ENCODE measurements at regions not wholly inside any gene's neighbourhood (a gene's known extent, or its start where the extent isn't known, plus 50 kb on each side); places are given as distances from the start of the nearest gene placed in this dataset.

- H3K79me2 ChIP-seq (ENCODE audit: insufficient read depth) = no peaks in the 10 kb centered on the region
- 15 to 16% methylated on average over 3 of the region's 3 CpGs for WGBS, 2 experiments (ENCODE audit: low coverage in 1 of 2, low lambda C conversion rate in 2 of 2, missing lambda C conversion rate in 2 of 2)
- H3K9me2 ChIP-seq (ENCODE audit: insufficient read depth) = no peaks in the 10 kb centered on the region
- no peak overlapping the region for H3K4me2 ChIP-seq (ENCODE audit: unreplicated experiment)
- no peak overlapping the region for H3K4me3 ChIP-seq
- H3K27me3 ChIP-seq (replicated peaks; ENCODE audit: insufficient read depth) = no peaks in the 10 kb centered on the region
- no peaks in the 10 kb centered on the region for H4K20me1 ChIP-seq (ENCODE audit: insufficient read depth)
- no peak overlapping the region for H2AFZ ChIP-seq
- no peak overlapping the region for H3K27ac ChIP-seq
- H3K36me3 ChIP-seq (ENCODE audit: low read depth) = no peaks in the 10 kb centered on the region
- no peak for DNase-seq
- no peaks in the 10 kb centered on the region for H3F3A ChIP-seq (ENCODE audit: insufficient read depth)
- H3K9me3 ChIP-seq (ENCODE audit: low read depth) = no peaks in the 10 kb centered on the region
- no peak overlapping the region for H3K9ac ChIP-seq
- TF ChIP-seq EZH2 (IDR thresholded peaks at IDR 0.05; ENCODE audit: insufficient read depth, poor library complexity, severe bottlenecking) = no peak
- TF ChIP-seq EZH2phosphoT487 (IDR thresholded peaks at IDR 0.05; ENCODE audit: insufficient read depth, low read depth) = no peak
- no peaks in the 10 kb centered on the region for H3K4me1 ChIP-seq (ENCODE audit: insufficient read depth)
- in situ Hi-C loops (cut with MboI) = no loop called here
These were observed 653.8 kb downstream of the BCL11A start for GRCh38 chr2:59899692-59900091.

- Histone ChIP-seq H3K36me3 (ENCODE audit: low read depth) (no peaks in the 10 kb centered on the region), H3K4me3 (no peak overlapping the region), H3K9me2 (ENCODE audit: insufficient read depth) (no peaks in the 10 kb centered on the region), H3F3A (ENCODE audit: insufficient read depth) (no peaks in the 10 kb centered on the region), H3K27me3 (replicated peaks; ENCODE audit: insufficient read depth) (no peaks in the 10 kb centered on the region), H3K79me2 (ENCODE audit: insufficient read depth) (no peaks in the 10 kb centered on the region), H3K9ac (no peak overlapping the region), H3K9me3 (ENCODE audit: low read depth) (no peaks in the 10 kb centered on the region), H2AFZ (no peak overlapping the region), H4K20me1 (ENCODE audit: insufficient read depth) (no peaks in the 10 kb centered on the region), H3K27ac (no peak overlapping the region), H3K4me1 (ENCODE audit: insufficient read depth) (no peaks in the 10 kb centered on the region), H3K4me2 (ENCODE audit: unreplicated experiment) (no peak overlapping the region)
- 35% methylated on average over 3 of the region's 3 CpGs for WGBS, 2 experiments (ENCODE audit: low coverage in 1 of 2, low lambda C conversion rate in 2 of 2, missing lambda C conversion rate in 2 of 2)
- DNase-seq = no peak
- TF ChIP-seq EZH2 (IDR thresholded peaks at IDR 0.05; ENCODE audit: insufficient read depth, poor library complexity, severe bottlenecking) (no peak), EZH2phosphoT487 (IDR thresholded peaks at IDR 0.05; ENCODE audit: insufficient read depth, low read depth) (no peak)
- in situ Hi-C loops (cut with MboI) = no loop called here
These were observed 656.8 kb downstream of the BCL11A start for GRCh38 chr2:59896499-59897245.

GRCh38 chr2:59893612-59894011 is 659.8 kb downstream of the BCL11A start:
- H3K9me2 ChIP-seq (ENCODE audit: insufficient read depth) = no peaks in the 10 kb centered on the region

GRCh38 chr2:59892398-59892797 is 661.1 kb downstream of the BCL11A start:
- no peaks in the 10 kb centered on the region for H3K4me1 ChIP-seq (ENCODE audit: insufficient read depth)
- H3K27ac ChIP-seq = no peak overlapping the region
- TF ChIP-seq EZH2phosphoT487 (IDR thresholded peaks at IDR 0.05; ENCODE audit: insufficient read depth, low read depth) (no peak), EZH2 (IDR thresholded peaks at IDR 0.05; ENCODE audit: insufficient read depth, poor library complexity, severe bottlenecking) (no peak)
- WGBS, 2 experiments (ENCODE audit: low coverage in 1 of 2, low lambda C conversion rate in 2 of 2, missing lambda C conversion rate in 2 of 2) = 24 to 33% methylated on average over 5 of the region's 5 CpGs
- no peaks in the 10 kb centered on the region for H3K79me2 ChIP-seq (ENCODE audit: insufficient read depth)
- H3K9me2 ChIP-seq (ENCODE audit: insufficient read depth) = no peaks in the 10 kb centered on the region
- H3K36me3 ChIP-seq (ENCODE audit: low read depth) = no peaks in the 10 kb centered on the region
- H3K4me2 ChIP-seq (ENCODE audit: unreplicated experiment) = no peak overlapping the region
- H3K9me3 ChIP-seq (ENCODE audit: low read depth) = no peaks in the 10 kb centered on the region
- H3K9ac ChIP-seq = no peak overlapping the region
- H3F3A ChIP-seq (ENCODE audit: insufficient read depth) = no peaks in the 10 kb centered on the region
- no peak overlapping the region for H2AFZ ChIP-seq
- DNase-seq = no peak
- no peaks in the 10 kb centered on the region for H4K20me1 ChIP-seq (ENCODE audit: insufficient read depth)
- in situ Hi-C loops (cut with MboI) = no loop called here
- H3K4me3 ChIP-seq = no peak overlapping the region
- H3K27me3 ChIP-seq (replicated peaks; ENCODE audit: insufficient read depth) = no peaks in the 10 kb centered on the region

More at GRCh38 chr2:59893612-59894011, 659.8 kb downstream of the BCL11A start:
- H3K4me3 ChIP-seq = no peak overlapping the region
- DNase-seq = no peak
- H3F3A ChIP-seq (ENCODE audit: insufficient read depth) = no peaks in the 10 kb centered on the region
- H3K79me2 ChIP-seq (ENCODE audit: insufficient read depth) = no peaks in the 10 kb centered on the region
- no peak overlapping the region for H3K9ac ChIP-seq
- H2AFZ ChIP-seq = no peak overlapping the region
- no peaks in the 10 kb centered on the region for H3K4me1 ChIP-seq (ENCODE audit: insufficient read depth)
- no peak overlapping the region for H3K27ac ChIP-seq
- 37 to 40% methylated on average over 2 of the region's 2 CpGs for whole genome bisulfite sequencing, 2 experiments (ENCODE audit: low coverage in 1 of 2, low lambda C conversion rate in 2 of 2, missing lambda C conversion rate in 2 of 2)
- H3K27me3 ChIP-seq (replicated peaks; ENCODE audit: insufficient read depth) = no peaks in the 10 kb centered on the region
- H3K9me3 ChIP-seq (ENCODE audit: low read depth) = no peaks in the 10 kb centered on the region
- no peaks in the 10 kb centered on the region for H4K20me1 ChIP-seq (ENCODE audit: insufficient read depth)
- H3K36me3 ChIP-seq (ENCODE audit: low read depth) = no peaks in the 10 kb centered on the region
- no peak for TF ChIP-seq EZH2 (IDR thresholded peaks at IDR 0.05; ENCODE audit: insufficient read depth, poor library complexity, severe bottlenecking)
- H3K4me2 ChIP-seq (ENCODE audit: unreplicated experiment) = no peak overlapping the region
- in situ Hi-C loops (cut with MboI) = no loop called here

Measured in GM23248 (cell line).